ENCODE measurements at regions not wholly inside any gene's neighbourhood (a gene's known extent, or its start where the extent isn't known, plus 50 kb on each side); places are given as distances from the start of the nearest gene placed in this dataset.

GRCh38 chr6:101013612-101014195 lies 132.6 kb upstream of the ASCC3 start:
- no peak overlapping the region for H2AFZ ChIP-seq (ENCODE audit: low read depth, low read length, poor library complexity, severe bottlenecking)
- H4K20me1 ChIP-seq (ENCODE audit: insufficient read depth): no peaks in the 10 kb centered on the region
- no peaks in the 10 kb centered on the region for H3K36me3 ChIP-seq (ENCODE audit: control insufficient read depth in 1 of 2, insufficient read depth in 2 of 2, low read length in 2 of 2)
- no peak overlapping the region for H3K4me3 ChIP-seq (replicated peaks in 1 of 2; ENCODE audit: low read depth in 1 of 2, low read length in 2 of 2)
- H3K9ac ChIP-seq (ENCODE audit: low read length): no peak overlapping the region
- H3K79me2 ChIP-seq (ENCODE audit: insufficient read depth, low read length): no peaks in the 10 kb centered on the region
- H3K27me3 ChIP-seq (ENCODE audit: insufficient read depth, low read length): no peaks in the 10 kb centered on the region
- BruUV-seq (replicated peaks): no TSS peak
- no peak overlapping the region for H3K27ac ChIP-seq (ENCODE audit: low read depth, low read length)
- no peak for TF ChIP-seq TCF7L2 (IDR thresholded peaks at IDR 0.05; ENCODE audit: borderline replicate concordance, extremely low read depth, insufficient read depth, insufficient read length)
- TF ChIP-seq ELF1 (IDR thresholded peaks at IDR 0.05; ENCODE audit: borderline replicate concordance, low read depth): no peak
- TF ChIP-seq RAD21 (IDR thresholded peaks at IDR 0.05; ENCODE audit: low read depth): no peak
- no peak for TF ChIP-seq EZH2 (IDR thresholded peaks at IDR 0.05)
- no peak for TF ChIP-seq EGR1 (IDR thresholded peaks at IDR 0.05; ENCODE audit: low read depth)
- no peak for TF ChIP-seq FOSL1 (IDR thresholded peaks at IDR 0.05; ENCODE audit: low read depth)
- TF ChIP-seq ATF3 (IDR thresholded peaks at IDR 0.05): no peak
- no peak for TF ChIP-seq YY1 (IDR thresholded peaks at IDR 0.05; ENCODE audit: extremely low read depth, insufficient replicate concordance, low read depth, low read length)
- no peak for TF ChIP-seq POLR2AphosphoS5 (IDR thresholded peaks at IDR 0.05; ENCODE audit: low read depth, low read length)
- TF ChIP-seq CBX3 (IDR thresholded peaks at IDR 0.05; ENCODE audit: low read depth): no peak
- TF ChIP-seq ZNF274 (IDR thresholded peaks at IDR 0.05; ENCODE audit: low read depth, low read length): no peak
- TF ChIP-seq REST (IDR thresholded peaks at IDR 0.05; ENCODE audit: low read depth): no peak
- no peak for TF ChIP-seq CEBPB (IDR thresholded peaks at IDR 0.05; ENCODE audit: low read depth)
- H3K4me2 ChIP-seq (ENCODE audit: low read length): no peak overlapping the region
- DNase-seq (ENCODE audit: low read depth, low spot score): no peak
- ATAC-seq: no peak
- POLR2A ChIA-PET: no interaction called here
- RAD21 ChIA-PET (ENCODE audit: low non-redundant PET in 1 of 2, low total read pairs in 2 of 2, uncharacterized antibody in 2 of 2, unreplicated experiment in 2 of 2): no interaction called here
- no peaks in the 10 kb centered on the region for H3K9me2 ChIP-seq (ENCODE audit: insufficient read depth)
- intact Hi-C loops (cut with micrococcal nuclease): no loop called here
- CTCF ChIA-PET: no interaction called here
- H3K9me3 ChIP-seq (ENCODE audit: control insufficient read depth in 1 of 2, insufficient read depth in 1 of 2, low read depth in 1 of 2, low read length in 2 of 2): no peaks in the 10 kb centered on the region
- H3K4me1 ChIP-seq (ENCODE audit: control insufficient read depth in 1 of 2, insufficient read depth in 2 of 2, low read length in 2 of 2): peaks cover 0 to 3% of the 10 kb centered on the region in 2 experiments; a peak in 1 of 4 replicates

Measured in HCT116 (cell line).